ENCODE measurements at regions not wholly inside any gene's neighbourhood (a gene's known extent, or its start where the extent isn't known, plus 50 kb on each side); places are given as distances from the start of the nearest gene placed in this dataset.

- no peak for TF ChIP-seq ZNF219 (CRISPR knock-in tag; IDR thresholded peaks at IDR 0.05; ENCODE audit: borderline replicate concordance)
- TF ChIP-seq SMAD4 (CRISPR knock-in tag; IDR thresholded peaks at IDR 0.05) = no peak
- TF ChIP-seq CTCF (IDR thresholded peaks at IDR 0.05) = no peak
- TF ChIP-seq IRF1 (CRISPR knock-in tag; IDR thresholded peaks at IDR 0.05) = no peak
- no peak for TF ChIP-seq KAT7 (CRISPR knock-in tag; IDR thresholded peaks at IDR 0.05; ENCODE audit: borderline replicate concordance)
- TF ChIP-seq, protein P1, sequence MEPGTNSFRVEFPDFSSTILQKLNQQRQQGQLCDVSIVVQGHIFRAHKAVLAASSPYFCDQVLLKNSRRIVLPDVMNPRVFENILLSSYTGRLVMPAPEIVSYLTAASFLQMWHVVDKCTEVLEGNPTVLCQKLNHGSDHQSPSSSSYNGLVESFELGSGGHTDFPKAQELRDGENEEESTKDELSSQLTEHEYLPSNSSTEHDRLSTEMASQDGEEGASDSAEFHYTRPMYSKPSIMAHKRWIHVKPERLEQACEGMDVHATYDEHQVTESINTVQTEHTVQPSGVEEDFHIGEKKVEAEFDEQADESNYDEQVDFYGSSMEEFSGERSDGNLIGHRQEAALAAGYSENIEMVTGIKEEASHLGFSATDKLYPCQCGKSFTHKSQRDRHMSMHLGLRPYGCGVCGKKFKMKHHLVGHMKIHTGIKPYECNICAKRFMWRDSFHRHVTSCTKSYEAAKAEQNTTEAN (CRISPR knock-in tag; IDR thresholded peaks at IDR 0.05) = no peak
- no peak for TF ChIP-seq HMGXB4 (CRISPR knock-in tag; IDR thresholded peaks at IDR 0.05)
- TF ChIP-seq MXD4 (CRISPR knock-in tag; IDR thresholded peaks at IDR 0.05; ENCODE audit: borderline replicate concordance) = no peak
These were observed 337.5 kb upstream of the ADAMTSL1 start for GRCh38 chr9:18136354-18136994.

Measured in WTC11 (cell line).